GM19468 (cell line): ENCODE measurements at regions not wholly inside any gene's neighbourhood (a gene's known extent, or its start where the extent isn't known, plus 50 kb on each side); places are given as distances from the start of the nearest gene placed in this dataset.
"Not testable (repeated sequence)": the region's sequence is repeated elsewhere in the genome, so short reads cannot be mapped to it uniquely, and the experiment has no call there.

Experiments used
- ATAC-seq: cut with Tn5 transposase; IDR thresholded peaks from one replicate; pipeline ENCODE4 v1.9.1; 2021; ENCODE audit warnings: mild to moderate bottlenecking, moderate library complexity, moderate number of reproducible peaks; ENCODE audit not compliant: unreplicated experiment; ENCODE audit errors: extremely low read depth

- no peak for ATAC-seq
These were observed 55.3 kb upstream of the NOL4 start for GRCh38 chr18:34280000-34280399.

- no peak for ATAC-seq
These were observed 55.9 kb upstream of the NOL4 start for GRCh38 chr18:34280653-34281052.

- no peak for ATAC-seq
These were observed 56.6 kb upstream of the NOL4 start for GRCh38 chr18:34281290-34281689.

GRCh38 chr18:34281722-34282121 is 57.0 kb upstream of the NOL4 start:
- no peak for ATAC-seq

GRCh38 chr18:34283506-34283905 is 58.8 kb upstream of the NOL4 start:
- ATAC-seq: no peak

GRCh38 chr18:34287825-34288224 is 63.1 kb upstream of the NOL4 start:
- no peak for ATAC-seq

GRCh38 chr18:34292594-34292993 is 67.9 kb upstream of the NOL4 start:
- ATAC-seq: no peak

GRCh38 chr18:34297287-34297686 is 72.6 kb upstream of the NOL4 start:
- ATAC-seq: no peak

- no peak for ATAC-seq
These were observed 75.1 kb upstream of the NOL4 start for GRCh38 chr18:34299828-34300227.

- no peak for ATAC-seq
These were observed 86.8 kb upstream of the NOL4 start for GRCh38 chr18:34311468-34311867.

- ATAC-seq: no peak
These were observed 90.1 kb upstream of the NOL4 start for GRCh38 chr18:34314847-34315246.

- ATAC-seq: no peak
These were observed 91.1 kb upstream of the NOL4 start for GRCh38 chr18:34315591-34316352.

GRCh38 chr18:34320267-34320666 is 95.6 kb upstream of the NOL4 start:
- ATAC-seq: no peak

- ATAC-seq: peak; percentile 49
These were observed 96.4 kb upstream of the NOL4 start for GRCh38 chr18:34321066-34321465.

GRCh38 chr18:34322365-34323289 is 97.9 kb upstream of the NOL4 start:
- ATAC-seq: peak; percentile 48

GRCh38 chr18:34329840-34330239 is 105.1 kb upstream of the NOL4 start:
- no peak for ATAC-seq

- no peak for ATAC-seq
These were observed 105.6 kb upstream of the NOL4 start for GRCh38 chr18:34330308-34330707.

GRCh38 chr18:34330907-34331306 is 106.2 kb upstream of the NOL4 start:
- ATAC-seq: not testable (repeated sequence)

- not testable (repeated sequence) for ATAC-seq
These were observed 106.6 kb upstream of the NOL4 start for GRCh38 chr18:34331343-34331742.

GRCh38 chr18:34339155-34339554 is 114.4 kb upstream of the NOL4 start:
- no peak for ATAC-seq

GRCh38 chr18:34342960-34343359 is 118.2 kb upstream of the NOL4 start:
- ATAC-seq: no peak
